ENCODE measurements at regions not wholly inside any gene's neighbourhood (a gene's known extent, or its start where the extent isn't known, plus 50 kb on each side); places are given as distances from the start of the nearest gene placed in this dataset.

GRCh38 chr17:5819396-5819795, 235.1 kb upstream of the NLRP1 start:
- ATAC-seq = no peak

GRCh38 chr17:5819921-5820685, 235.8 kb upstream of the NLRP1 start:
- no peaks in the 10 kb centered on the region for H3K4me1 ChIP-seq (ENCODE audit: control insufficient read depth, insufficient read depth, low read length)
- ATAC-seq (no peak), DNase-seq (no peak)
- no peak for TF ChIP-seq CTCF (IDR thresholded peaks at IDR 0.05)
- H3K9me3 Mint-ChIP-seq = no peaks in the 10 kb centered on the region
- no peak overlapping the region for H3K4me3 Mint-ChIP-seq
- H3K27me3 ChIP-seq (ENCODE audit: control insufficient read depth, insufficient read depth, low read length) = no peaks in the 10 kb centered on the region
- WGBS (ENCODE audit: insufficient coverage) = 86% methylated on average over 10 of the region's 13 CpGs
- no peak overlapping the region for H3K27ac Mint-ChIP-seq
- H3K4me1 Mint-ChIP-seq = no peaks in the 10 kb centered on the region
- H3K36me3 ChIP-seq (ENCODE audit: control insufficient read depth, insufficient read depth, low read length) = no peaks in the 10 kb centered on the region
- H3K9me3 ChIP-seq (ENCODE audit: control insufficient read depth, insufficient read depth, low read length) = no peaks in the 10 kb centered on the region
- no peak overlapping the region for H3K27ac ChIP-seq (ENCODE audit: low read length)
- no peaks in the 10 kb centered on the region for H3K36me3 Mint-ChIP-seq
- intact Hi-C loops (cut with micrococcal nuclease) = no loop called here
- H3K27me3 Mint-ChIP-seq (ENCODE audit: low read depth in 2 of 2) = peaks cover 11 to 51% of the 10 kb centered on the region in 2 donors
- H3K4me3 ChIP-seq (ENCODE audit: low read length) = no peak overlapping the region

More at GRCh38 chr17:5819396-5819795, 235.1 kb upstream of the NLRP1 start:
- peaks cover 11 to 49% of the 10 kb centered on the region in 2 donors for H3K27me3 Mint-ChIP-seq (ENCODE audit: low read depth in 2 of 2)
- H3K4me1 Mint-ChIP-seq = no peaks in the 10 kb centered on the region
- H3K4me1 ChIP-seq (ENCODE audit: control insufficient read depth, insufficient read depth, low read length) = no peaks in the 10 kb centered on the region
- WGBS (ENCODE audit: insufficient coverage) = 79% methylated on average over 2 of the region's 2 CpGs
- no peak overlapping the region for H3K27ac ChIP-seq (ENCODE audit: low read length)
- no peaks in the 10 kb centered on the region for H3K9me3 Mint-ChIP-seq
- H3K9me3 ChIP-seq (ENCODE audit: control insufficient read depth, insufficient read depth, low read length) = no peaks in the 10 kb centered on the region
- TF ChIP-seq CTCF (IDR thresholded peaks at IDR 0.05) = no peak
- no peak for DNase-seq
- H3K27ac Mint-ChIP-seq = no peak overlapping the region
- H3K4me3 ChIP-seq (ENCODE audit: low read length) = no peak overlapping the region
- H3K36me3 ChIP-seq (ENCODE audit: control insufficient read depth, insufficient read depth, low read length) = no peaks in the 10 kb centered on the region
- no peak overlapping the region for H3K4me3 Mint-ChIP-seq
- no peaks in the 10 kb centered on the region for H3K27me3 ChIP-seq (ENCODE audit: control insufficient read depth, insufficient read depth, low read length)
- intact Hi-C loops (cut with micrococcal nuclease) = no loop called here
- no peaks in the 10 kb centered on the region for H3K36me3 Mint-ChIP-seq

GRCh38 chr17:5820721-5821456, 236.6 kb upstream of the NLRP1 start:
- H3K36me3 Mint-ChIP-seq = no peaks in the 10 kb centered on the region

More at GRCh38 chr17:5820721-5821456, 236.6 kb upstream of the NLRP1 start:
- H3K9me3 ChIP-seq (ENCODE audit: control insufficient read depth, insufficient read depth, low read length) = no peaks in the 10 kb centered on the region
- Mint-ChIP-seq H3K9me3 (no peaks in the 10 kb centered on the region), H3K4me1 (no peaks in the 10 kb centered on the region), H3K4me3 (no peak overlapping the region), H3K27ac (no peak overlapping the region), H3K27me3 (ENCODE audit: low read depth in 2 of 2) (peaks cover 8 to 48% of the 10 kb centered on the region in 2 donors)
- no peaks in the 10 kb centered on the region for H3K4me1 ChIP-seq (ENCODE audit: control insufficient read depth, insufficient read depth, low read length)
- intact Hi-C loops (cut with micrococcal nuclease) = no loop called here
- H3K4me3 ChIP-seq (ENCODE audit: low read length) = no peak overlapping the region
- ATAC-seq (no peak), DNase-seq (no peak)
- 83% methylated on average over 9 of the region's 10 CpGs for WGBS (ENCODE audit: insufficient coverage)
- TF ChIP-seq CTCF (IDR thresholded peaks at IDR 0.05) = no peak
- no peak overlapping the region for H3K27ac ChIP-seq (ENCODE audit: low read length)
- H3K36me3 ChIP-seq (ENCODE audit: control insufficient read depth, insufficient read depth, low read length) = no peaks in the 10 kb centered on the region
- H3K27me3 ChIP-seq (ENCODE audit: control insufficient read depth, insufficient read depth, low read length) = no peaks in the 10 kb centered on the region
